ENCODE measurements at regions not wholly inside any gene's neighbourhood (a gene's known extent, or its start where the extent isn't known, plus 50 kb on each side); places are given as distances from the start of the nearest gene placed in this dataset.
A peak's percentile ranks its signal among the peaks of the same experiment; 100 is the strongest.

GRCh38 chr15:75785771-75786574, 57.3 kb upstream of the UBE2Q2 start:
- TF ChIP-seq CBX5 (IDR thresholded peaks at IDR 0.05; ENCODE audit: borderline replicate concordance, low read depth): no peak
- TF ChIP-seq GTF2F1 (IDR thresholded peaks at IDR 0.05; ENCODE audit: low read depth, low read length): no peak
- no peak for TF ChIP-seq SNAPC5 (CRISPR knock-in tag; IDR thresholded peaks at IDR 0.05)
- no peak for TF ChIP-seq MEF2D (tag; conservative IDR thresholded peaks at IDR 0.05; ENCODE audit: low read depth)
- no peak for TF ChIP-seq E2F1 (CRISPR knock-in tag; IDR thresholded peaks at IDR 0.05)
- no peak for TF ChIP-seq ZZZ3 (IDR thresholded peaks at IDR 0.05)
- peak; percentile 74; the same call in 1 of the 2 replicates for TF ChIP-seq STAG1 (CRISPR knock-in tag; IDR thresholded peaks at IDR 0.05; ENCODE audit: borderline replicate concordance)
- no peak for TF ChIP-seq E4F1 (CRISPR knock-in tag; IDR thresholded peaks at IDR 0.05; ENCODE audit: borderline replicate concordance)
- TF ChIP-seq SRSF1 (IDR thresholded peaks at IDR 0.05; ENCODE audit: low read depth, low read length): no peak
- TF ChIP-seq THAP12 (CRISPR knock-in tag; IDR thresholded peaks at IDR 0.05): no peak
- TF ChIP-seq CHD2 (IDR thresholded peaks at IDR 0.05; ENCODE audit: low read depth, low read length): no peak
- TF ChIP-seq CBX2 (IDR thresholded peaks at IDR 0.05; ENCODE audit: insufficient read depth, low read length, poor library complexity, severe bottlenecking): no peak
- TF ChIP-seq MBD1 (CRISPR knock-in tag; IDR thresholded peaks at IDR 0.05): no peak
